ENCODE measurements at regions not wholly inside any gene's neighbourhood (a gene's known extent, or its start where the extent isn't known, plus 50 kb on each side); places are given as distances from the start of the nearest gene placed in this dataset.
A peak's percentile ranks its signal among the peaks of the same experiment; 100 is the strongest.

DNA sequence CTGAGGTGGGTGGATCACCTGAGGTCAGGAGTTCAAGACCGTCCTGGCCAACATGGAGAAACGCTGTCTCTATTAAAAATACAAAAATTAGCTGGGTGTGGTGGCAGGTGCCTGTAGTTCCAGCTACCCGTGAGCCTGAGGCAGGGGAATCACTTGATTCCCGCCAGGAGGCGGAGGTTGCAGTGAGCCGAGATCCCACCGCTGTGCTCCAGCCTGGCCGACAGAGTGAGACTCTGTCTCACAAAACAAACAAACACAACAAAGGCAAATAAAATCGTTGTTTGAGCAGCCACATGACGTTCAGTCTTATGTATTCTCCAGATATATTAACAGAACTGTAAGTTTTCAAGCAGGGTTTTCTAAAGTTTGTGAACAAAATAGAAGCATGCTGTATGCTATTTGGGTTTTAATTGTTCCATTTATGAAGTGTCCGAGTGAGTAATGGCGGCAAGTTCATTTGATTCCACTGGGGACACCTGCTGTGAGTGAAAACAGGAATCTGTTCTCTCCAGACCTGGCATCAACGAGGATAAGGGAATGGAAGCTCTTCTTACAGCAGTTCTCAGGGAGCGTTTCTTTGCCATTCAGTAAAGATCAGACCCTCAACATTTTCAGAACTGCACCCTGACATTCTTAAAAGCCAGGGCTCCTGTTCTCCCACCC is 122.5 kb upstream of the PITRM1 start:
- no peak for FAIRE-seq
- DNase-seq (ENCODE audit: insufficient read length, low spot score) = no peak

- DNase-seq (ENCODE audit: insufficient read length, low spot score) (no peak), FAIRE-seq (no peak)
These were observed 121.2 kb upstream of the PITRM1 start for GRCh38 chr10:3293581-3294431.

GRCh38 chr10:3292636-3293035 is 120.1 kb upstream of the PITRM1 start:
- DNase-seq (ENCODE audit: insufficient read length, low spot score) (no peak), FAIRE-seq (no peak)

DNA sequence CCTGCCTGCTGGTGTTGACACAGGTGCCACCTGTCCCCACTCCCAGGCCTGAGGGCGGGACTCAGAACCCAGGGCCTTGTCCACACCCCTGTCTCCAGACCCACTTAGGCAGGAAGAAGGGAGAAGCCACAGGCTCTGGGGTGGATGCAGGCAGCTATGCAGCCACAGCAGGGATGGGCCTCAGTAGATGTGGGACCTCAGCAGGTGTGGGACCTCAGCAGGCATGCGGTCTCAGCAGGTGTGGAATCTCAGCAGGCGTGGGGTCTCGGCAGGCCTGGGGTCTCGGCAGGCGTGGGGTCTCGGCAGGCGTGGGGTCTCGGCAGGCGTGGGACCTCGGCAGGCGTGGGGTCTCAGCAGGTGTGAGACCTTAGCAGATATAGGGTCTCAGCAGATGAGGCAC is 118.0 kb upstream of the PITRM1 start:
- no peak for FAIRE-seq
- no peak for DNase-seq (ENCODE audit: insufficient read length, low spot score)

- DNase-seq (ENCODE audit: insufficient read length, low spot score) (no peak), FAIRE-seq (no peak)
These were observed 115.2 kb upstream of the PITRM1 start for GRCh38 chr10:3287572-3288445.

DNA sequence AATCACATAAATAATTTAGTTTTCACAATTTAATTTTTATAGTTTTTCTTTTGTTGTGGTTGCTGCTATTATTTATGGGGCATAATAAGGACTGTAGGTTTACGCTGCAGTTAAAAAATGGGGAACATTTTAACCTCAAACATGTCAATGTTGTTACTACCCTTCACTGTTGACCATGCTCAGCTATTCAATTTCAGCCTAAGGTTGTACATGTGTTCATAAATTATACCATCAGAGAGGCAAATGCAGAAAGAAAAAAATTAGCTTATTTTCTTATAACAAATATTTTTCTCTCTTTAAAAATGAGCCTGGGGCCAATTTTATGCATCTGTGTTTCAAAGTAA is 110.1 kb upstream of the PITRM1 start:
- no peak for DNase-seq (ENCODE audit: insufficient read length, low spot score)
- no peak for FAIRE-seq

GRCh38 chr10:3281941-3282673 is 109.5 kb upstream of the PITRM1 start:
- no peak for DNase-seq (ENCODE audit: insufficient read length, low spot score)
- FAIRE-seq = no peak

- FAIRE-seq (no peak), DNase-seq (ENCODE audit: insufficient read length, low spot score) (no peak)
These were observed 106.2 kb upstream of the PITRM1 start for GRCh38 chr10:3278771-3279170.

DNA sequence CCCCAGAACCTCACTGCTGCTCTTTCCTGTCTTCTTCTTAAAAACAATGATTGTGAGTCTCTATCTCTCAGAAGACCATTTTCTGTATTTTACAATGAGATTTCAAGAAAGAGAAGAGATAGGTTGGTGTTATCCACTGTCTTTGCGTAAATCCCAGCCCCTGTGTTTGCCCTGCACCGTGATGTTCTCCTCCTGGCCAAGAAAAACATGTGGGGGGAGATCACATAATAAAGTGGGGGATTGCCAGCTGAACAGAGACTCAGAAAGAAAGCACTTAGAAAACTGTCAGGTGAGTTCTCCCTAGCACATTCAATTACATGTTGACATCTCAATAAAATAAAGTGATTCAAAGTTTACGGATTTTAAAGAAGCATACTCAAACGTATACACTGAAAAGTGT is 105.0 kb upstream of the PITRM1 start:
- no peak for DNase-seq (ENCODE audit: insufficient read length, low spot score)
- FAIRE-seq = no peak

GRCh38 chr10:3274414-3274813 is 101.8 kb upstream of the PITRM1 start:
- FAIRE-seq (no peak), DNase-seq (ENCODE audit: insufficient read length, low spot score) (no peak)

GRCh38 chr10:3273966-3274365 is 101.4 kb upstream of the PITRM1 start:
- DNase-seq (ENCODE audit: insufficient read length, low spot score) (no peak), FAIRE-seq (no peak)

- DNase-seq (ENCODE audit: insufficient read length, low spot score) (no peak), FAIRE-seq (no peak)
These were observed 99.7 kb upstream of the PITRM1 start for GRCh38 chr10:3272300-3272699.

- FAIRE-seq = no peak
- no peak for DNase-seq (ENCODE audit: insufficient read length, low spot score)
These were observed 99.0 kb upstream of the PITRM1 start for GRCh38 chr10:3271354-3272115.

DNA sequence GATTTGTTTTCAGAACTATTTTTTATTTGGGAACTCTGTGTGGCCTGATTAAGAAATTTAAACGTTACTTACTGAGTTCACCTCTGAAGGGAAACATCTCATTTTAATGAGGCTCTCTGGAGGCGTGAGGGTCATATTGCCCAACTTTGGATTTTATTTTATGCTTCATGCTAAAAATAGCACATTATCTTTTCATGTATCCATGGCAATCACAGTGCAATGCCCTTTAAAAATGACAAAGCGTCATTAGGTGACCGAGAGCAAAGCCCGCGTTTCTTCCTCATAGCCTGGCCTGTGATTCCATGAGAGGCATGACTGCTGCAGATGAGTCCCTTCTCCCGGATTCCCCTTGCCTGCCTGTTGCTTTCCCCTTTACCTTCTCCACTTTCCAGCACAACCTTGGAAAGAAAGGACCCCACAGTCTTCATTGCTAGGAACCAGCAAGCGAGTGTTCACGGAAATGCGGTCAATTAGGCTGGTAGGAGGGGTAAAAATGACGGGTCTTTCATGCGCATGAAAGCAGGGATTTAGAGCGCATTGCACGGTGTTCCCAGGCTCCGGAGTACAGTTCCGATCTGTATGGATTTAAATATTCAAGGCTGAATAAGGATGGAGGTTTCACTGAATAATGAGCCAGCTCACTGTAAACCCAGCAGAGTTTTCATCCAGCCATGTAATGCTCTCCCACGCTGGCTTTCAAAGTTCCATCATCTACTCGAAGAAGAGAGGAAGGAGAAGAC is 98.2 kb upstream of the PITRM1 start:
- DNase-seq (ENCODE audit: insufficient read length, low spot score) (no peak), FAIRE-seq (no peak)

DNA sequence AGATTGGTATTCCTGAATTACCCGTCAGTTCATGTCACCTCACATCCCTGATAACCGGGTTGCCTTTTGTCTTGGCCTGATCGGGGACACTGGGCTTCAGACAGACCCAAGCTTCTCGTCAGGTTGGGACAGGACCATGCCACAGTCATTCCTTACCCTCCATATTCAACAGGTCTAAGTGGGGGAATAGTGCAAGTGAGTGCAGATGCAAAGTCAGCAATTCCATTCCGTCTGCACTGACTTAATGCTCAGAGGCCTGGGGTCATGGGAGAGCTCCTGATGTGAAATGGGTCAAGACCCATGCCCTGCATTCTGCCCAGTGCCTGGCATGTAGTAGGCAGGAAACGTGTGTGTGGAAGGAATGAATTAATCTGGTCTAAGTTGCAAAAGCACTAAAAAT is 95.4 kb upstream of the PITRM1 start:
- FAIRE-seq (no peak), DNase-seq (ENCODE audit: insufficient read length, low spot score) (no peak)

- FAIRE-seq = no peak
- peak; percentile 25 for DNase-seq (ENCODE audit: insufficient read length, low spot score)
These were observed 92.5 kb upstream of the PITRM1 start for GRCh38 chr10:3265088-3265487.

DNA sequence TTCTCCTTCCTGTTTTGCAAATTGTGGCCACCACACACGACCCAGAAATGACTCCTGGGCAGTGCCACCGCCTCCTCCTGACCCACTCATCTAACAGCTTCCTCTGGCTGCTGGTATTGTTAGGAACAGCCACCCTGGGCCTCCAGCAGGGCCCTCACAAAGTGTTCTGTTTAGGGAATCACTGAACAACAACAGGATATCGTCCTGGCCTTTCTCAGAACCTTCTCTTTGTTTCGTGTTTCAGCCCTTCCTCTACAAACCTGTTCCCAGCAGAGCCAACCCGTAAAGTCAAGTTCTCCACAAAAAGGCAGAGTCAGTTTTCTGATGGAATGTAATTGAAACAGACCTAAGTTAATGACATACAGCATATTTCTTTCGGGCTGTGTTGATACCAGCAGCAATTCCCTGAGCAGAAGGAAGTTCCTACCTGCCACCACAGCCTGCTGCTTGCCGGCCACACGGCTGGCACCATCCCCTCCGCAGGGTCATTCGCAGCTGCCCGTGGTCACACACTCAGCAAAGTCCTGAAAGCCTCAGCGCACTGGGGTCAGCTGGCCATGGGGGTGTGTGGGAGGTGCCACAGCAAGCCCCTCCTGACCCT is 91.7 kb upstream of the PITRM1 start:
- FAIRE-seq (no peak), DNase-seq (ENCODE audit: insufficient read length, low spot score) (no peak)

DNA sequence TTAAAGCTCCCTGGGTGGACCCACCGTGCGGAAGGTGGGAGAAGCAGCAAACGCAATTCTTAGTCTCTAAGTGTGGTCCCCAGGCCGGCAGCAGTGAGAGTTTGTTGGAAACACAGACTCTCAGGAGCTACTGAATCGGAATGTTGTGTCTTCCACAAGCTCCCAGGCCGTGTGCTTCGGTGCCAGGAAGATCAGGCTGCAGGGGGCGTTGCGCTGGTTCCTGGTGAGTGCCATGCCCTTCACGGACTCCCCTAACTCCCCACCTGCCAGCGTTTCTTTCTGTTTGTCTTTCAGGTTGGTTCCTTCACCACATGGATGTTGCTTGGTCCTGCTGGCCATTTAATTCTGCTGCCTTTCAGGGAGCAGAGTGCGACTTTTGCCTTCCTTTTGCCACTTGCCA is 91.2 kb upstream of the PITRM1 start:
- DNase-seq (ENCODE audit: insufficient read length, low spot score) = no peak

DNA sequence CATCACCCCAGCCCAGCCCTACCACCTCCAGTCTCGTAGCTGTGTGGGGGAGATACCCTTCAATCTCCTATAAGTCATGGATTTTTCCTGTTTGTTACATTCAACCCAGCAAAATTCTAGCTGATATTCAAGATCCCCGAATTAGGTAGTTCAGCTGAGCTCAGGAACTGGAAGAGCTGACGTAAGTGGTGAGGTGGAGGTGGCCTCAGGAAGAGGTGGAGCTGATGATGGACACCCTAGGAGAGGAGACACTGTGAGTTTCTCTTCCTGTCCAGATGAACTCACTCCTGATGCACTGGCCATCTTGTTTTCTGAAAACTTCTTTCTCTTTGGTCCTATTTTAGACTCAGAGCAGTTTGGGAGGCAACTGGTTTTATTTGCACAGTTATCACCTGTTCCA is 90.5 kb upstream of the PITRM1 start:
- DNase-seq (ENCODE audit: insufficient read length, low spot score) (no peak), FAIRE-seq (no peak)

More for the DNA sequence above, 91.2 kb upstream of the PITRM1 start:
- no peak for FAIRE-seq
